ENCODE measurements at regions not wholly inside any gene's neighbourhood (a gene's known extent, or its start where the extent isn't known, plus 50 kb on each side); places are given as distances from the start of the nearest gene placed in this dataset.
"Not testable (repeated sequence)": the region's sequence is repeated elsewhere in the genome, so short reads cannot be mapped to it uniquely, and the experiment has no call there.

- DNase-seq = no peak
Observed at GRCh38 chr6:91241946-91242613, 655.2 kb upstream of the MAP3K7 start.

GRCh38 chr6:91240878-91241603, 654.2 kb upstream of the MAP3K7 start:
- DNase-seq = no peak

GRCh38 chr6:91221072-91221720, 634.3 kb upstream of the MAP3K7 start:
- DNase-seq = no peak

DNA sequence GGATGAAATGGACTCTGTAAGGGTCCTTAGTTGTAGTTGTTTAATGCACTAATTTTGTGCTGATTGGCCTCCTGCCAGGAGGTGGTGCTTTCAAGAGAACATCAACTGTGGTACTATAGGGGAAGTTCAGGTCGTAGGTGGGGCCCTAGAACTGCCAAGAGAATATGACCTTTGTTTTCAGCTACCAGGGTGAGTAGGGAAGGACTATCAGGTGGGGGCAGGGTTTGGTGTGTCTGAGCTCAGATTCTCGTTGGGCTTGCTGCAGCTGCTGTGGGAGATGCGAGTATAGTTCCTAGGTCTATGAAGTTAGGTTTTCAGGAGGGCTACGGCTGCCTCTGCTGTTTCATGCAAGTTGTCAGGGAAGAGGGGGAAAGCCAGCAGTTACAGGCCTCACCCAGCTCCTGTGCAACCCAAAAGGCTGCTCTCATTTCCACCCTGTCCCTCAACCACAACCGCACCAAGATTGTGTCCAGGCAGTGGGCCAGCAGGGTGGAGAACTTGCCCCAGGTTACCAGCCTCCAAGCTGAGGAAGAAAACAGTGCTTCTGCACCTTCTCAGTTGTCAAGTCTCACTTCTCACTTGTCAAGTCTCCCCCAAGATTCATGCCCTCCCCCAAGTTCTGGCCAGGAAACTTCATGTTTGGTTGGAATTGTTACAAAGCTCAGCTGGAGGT, 626.5 kb upstream of the MAP3K7 start:
- DNase-seq = no peak

- DNase-seq = no peak
Observed at GRCh38 chr6:91198588-91199255, 611.9 kb upstream of the MAP3K7 start.

DNA sequence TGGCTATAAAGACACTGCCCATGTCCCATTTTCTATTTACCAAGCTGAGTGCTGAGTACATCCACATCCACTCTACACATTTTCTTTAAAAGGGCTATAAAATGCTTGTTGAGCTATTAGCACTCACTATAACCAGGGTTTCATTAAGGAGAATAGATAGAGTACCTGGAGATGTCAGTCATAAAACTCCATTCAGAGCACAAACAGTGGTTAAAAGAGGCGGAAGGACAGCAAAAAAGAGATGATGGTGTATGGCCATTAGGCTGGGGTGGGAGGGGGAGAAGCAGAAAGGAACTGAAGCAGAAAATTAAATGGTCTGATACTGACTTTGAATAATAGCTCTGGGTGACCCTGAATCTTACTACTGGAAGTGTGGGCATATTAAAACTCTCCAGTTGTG, 609.9 kb upstream of the MAP3K7 start:
- no peak for DNase-seq

- DNase-seq = no peak
Observed at GRCh38 chr6:91193446-91193845, 606.6 kb upstream of the MAP3K7 start.

DNA sequence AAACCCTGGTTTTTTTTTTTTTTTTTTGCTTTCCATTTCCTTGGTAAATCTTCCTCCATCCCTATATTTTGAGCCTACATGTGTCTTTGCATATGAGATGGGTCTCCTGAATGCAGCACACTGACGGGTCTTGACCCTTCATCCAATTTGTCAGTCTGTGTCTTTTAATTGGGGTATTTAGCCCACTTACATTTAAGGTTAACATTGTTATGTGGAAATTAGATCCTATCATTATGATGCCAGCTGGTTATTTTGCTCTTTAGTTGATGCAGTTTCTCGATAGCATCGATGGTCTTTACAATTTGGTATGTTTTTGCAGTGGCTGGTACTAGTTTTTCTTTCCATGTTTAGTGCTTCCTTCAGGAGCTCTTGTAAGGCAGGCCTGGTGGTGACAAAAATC, 603.2 kb upstream of the MAP3K7 start:
- DNase-seq = not testable (repeated sequence)

GRCh38 chr6:91185072-91185471, 598.2 kb upstream of the MAP3K7 start:
- no peak for DNase-seq

DNA sequence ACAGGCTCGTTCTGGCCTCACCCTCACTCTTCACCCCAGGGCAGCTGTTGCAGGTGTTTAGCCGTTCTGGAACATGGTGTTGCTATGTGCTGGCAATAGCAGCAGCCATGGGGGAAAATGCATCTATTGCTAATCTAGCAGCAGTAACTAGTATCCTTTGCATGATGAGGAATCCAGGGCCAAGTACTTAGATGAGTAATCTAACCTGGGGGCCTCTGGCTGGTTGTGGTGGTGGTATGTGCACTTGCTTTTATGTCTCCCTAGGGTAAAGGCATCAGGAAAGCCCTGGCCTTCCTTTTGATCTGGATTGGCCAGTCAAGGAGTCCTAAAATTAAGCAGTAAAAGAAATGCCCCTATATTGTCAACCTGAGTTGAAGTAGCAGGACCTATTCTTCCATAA, 594.5 kb upstream of the MAP3K7 start:
- no peak for DNase-seq

DNA sequence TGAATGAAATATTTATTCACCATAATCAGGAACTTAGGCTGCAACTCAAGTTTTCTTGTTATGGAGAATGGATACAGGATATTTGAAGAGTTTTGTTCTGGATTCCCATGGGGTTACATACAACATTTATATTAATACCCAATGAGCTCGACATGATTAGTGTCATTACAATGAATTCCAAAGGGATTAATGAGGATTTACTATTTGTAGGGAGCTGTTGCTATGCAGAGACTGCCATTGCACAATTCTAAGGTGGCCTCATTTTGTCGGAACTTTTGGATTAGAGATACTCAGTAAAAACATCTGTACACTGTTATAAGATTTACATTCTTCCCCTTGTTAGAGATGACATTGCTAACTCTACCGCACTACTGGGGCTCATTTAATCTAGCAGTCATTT, 586.8 kb upstream of the MAP3K7 start:
- no peak for DNase-seq

DNA sequence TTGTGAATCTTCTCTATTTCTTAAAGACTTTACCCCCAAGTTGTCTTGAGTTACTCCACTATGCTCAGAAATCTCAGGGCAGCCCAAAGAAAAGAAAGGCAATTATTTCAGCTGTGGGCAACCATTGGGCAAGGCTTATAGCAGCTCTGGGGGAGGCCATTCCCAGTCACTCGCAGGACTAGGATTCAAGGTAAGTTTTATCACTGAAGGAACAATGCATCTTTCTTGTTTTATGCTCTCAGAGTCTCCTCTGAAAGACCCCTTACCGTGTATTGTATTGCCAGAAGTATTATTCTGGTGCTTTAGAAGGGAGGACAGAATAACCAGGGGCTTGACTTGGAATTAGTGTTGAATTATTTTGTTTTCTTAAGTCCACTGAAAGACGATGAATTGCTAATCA, 586.3 kb upstream of the MAP3K7 start:
- no peak for DNase-seq

GRCh38 chr6:91171754-91172462, 585.0 kb upstream of the MAP3K7 start:
- no peak for DNase-seq

DNA sequence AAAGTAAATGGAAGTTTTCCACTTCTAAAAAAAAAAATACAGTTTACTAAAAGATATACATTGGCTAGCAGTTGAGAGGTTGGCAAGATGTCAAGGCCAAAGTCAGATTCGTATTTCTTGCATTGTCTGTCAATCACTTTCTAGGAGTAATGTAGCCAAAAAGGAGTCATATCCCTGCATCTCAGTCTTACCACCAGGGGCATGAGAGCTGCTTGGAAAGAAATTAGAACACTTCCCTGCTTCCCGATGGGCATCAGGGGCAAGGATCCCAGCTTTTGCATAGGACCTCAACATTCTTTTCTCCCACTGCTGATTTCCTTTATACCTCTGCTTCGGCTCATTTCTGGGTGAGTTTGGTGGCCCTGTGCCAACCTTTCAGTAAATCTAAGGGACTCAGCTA, 581.0 kb upstream of the MAP3K7 start:
- DNase-seq = no peak

DNA sequence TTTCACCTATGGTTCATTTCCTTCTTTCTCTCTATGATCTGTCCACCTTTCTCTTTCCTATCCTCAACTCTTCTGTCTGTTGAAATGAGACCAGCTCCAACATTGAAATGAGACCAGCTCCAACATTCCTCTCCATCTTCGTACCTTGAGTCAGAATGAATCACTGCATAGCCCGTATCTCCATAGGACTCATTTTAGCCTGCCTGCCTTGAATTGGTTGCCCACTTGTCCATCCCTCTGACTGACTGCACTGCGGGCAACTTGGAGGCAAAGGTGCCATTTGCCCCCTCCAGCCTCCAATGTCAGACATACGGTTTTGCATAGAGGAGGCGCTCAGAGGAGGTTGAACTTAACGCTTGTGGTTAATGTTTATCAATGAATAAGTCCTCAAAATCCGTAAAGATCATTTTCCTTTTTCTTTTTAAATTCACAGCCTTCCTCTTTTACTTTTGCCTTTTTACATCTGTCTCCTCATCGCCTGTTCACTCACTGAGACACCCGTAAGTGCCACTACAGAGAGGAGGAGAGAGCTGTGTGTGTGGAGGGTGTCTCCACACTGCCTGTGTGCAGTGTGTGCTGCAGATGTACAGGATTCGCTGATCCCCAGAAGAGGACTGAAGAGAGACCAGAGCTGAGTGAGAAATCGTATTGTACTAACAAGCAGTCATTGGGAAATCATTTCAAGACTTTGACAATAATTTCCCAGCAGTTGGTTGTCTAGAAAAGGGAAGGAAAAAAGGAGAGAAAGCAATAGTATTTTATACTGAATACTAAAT, 579.6 kb upstream of the MAP3K7 start:
- DNase-seq = no peak

- DNase-seq = no peak
Observed at GRCh38 chr6:91164105-91164504, 577.2 kb upstream of the MAP3K7 start.

GRCh38 chr6:91161246-91161645, 574.4 kb upstream of the MAP3K7 start:
- DNase-seq = no peak

DNA sequence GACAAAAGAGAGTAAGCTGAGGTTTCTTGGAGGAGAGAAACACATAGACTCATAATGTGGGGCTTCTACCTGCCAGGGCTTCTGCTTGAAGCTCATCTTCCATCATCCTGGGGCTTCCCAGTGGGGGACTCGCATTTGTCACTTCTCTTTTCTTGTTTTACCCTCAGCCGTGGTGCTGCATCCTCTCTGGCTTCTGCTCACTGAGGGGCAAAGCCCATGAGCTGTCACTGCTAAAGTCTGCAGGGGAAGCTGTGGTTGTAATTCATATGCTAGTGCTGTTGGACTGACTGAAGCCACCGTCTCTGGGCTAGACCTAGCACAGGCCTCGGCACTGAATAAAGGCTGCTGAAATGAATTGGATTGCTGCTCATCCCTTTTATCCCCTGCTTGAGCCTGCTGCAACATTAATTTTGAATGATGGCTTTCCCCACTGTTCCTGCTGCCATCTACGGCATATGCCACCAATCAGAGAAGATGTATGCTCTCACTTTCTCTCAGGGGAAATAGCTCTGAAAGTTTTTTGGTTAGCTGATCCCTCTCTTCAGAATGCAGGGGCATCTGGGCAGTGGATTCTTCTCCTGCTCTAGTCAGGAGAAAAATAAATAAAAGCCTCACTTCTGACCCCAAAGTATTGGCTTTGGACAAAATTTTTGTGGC, 568.4 kb upstream of the MAP3K7 start:
- no peak for DNase-seq

DNA sequence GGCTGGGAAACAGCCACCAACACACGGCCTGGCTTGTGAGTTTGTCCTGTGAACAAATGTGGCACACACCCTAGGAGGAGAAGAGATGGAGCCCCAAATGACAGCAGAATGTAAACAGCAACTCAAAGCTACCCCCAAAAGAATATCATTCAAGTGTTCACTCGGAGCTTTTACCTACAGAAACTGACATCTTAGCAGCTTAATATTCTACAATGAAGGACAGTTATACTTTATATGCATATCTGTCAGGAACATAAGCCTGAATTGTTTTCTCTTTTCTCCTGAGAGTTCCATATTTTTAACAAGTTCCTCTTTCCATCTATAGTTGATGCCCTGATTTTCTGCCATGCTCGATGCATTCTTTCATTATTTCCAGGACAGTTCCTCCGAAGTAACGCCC, 566.0 kb upstream of the MAP3K7 start:
- no peak for DNase-seq

DNA sequence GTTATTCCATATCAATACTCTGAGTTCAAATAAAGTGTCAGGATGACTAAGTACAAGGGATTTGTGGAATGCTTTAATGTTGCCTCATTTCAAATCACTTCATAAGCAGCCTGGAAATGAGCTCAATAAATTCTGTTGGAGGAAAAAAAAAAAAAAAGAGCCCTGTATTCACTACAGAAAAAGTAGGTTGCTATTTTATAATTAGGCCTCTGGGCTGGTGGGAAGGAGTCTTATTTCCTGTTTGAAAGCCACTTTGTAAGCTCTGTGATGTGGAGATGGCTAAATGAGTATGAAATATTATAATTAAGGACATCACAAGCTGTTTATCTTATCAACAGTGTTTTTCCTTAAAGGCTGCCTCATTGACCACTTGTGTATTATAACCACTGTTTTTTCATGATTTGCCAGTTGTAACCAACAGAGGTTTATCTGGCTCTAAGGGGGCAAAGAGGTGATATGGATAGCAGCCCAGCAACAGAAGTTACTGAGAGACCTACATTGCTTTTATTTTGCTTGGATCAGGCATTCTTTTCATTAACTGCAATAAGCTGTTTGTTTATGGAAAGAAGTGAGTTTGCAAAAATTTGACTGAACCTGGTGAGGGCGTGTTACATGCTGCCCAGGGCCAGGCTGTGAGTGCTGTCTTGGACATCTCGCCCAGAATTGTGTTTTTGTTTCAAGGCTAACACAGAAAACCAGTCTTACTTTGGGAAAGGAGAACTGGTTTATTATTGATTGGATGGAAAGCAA, 563.3 kb upstream of the MAP3K7 start:
- no peak for DNase-seq

Measured in COR-L47 (cell line).